22Rv1 (cell line): ENCODE measurements at regions not wholly inside any gene's neighbourhood (a gene's known extent, or its start where the extent isn't known, plus 50 kb on each side); places are given as distances from the start of the nearest gene placed in this dataset.

Source experiments
- ZFX ChIP-seq: fragments of 450-650 bp; IDR thresholded peaks from 2 replicates; pipeline ENCODE4 v1.6.1; 2017; ENCODE audit warnings: antibody characterized with exemption, borderline replicate concordance
- TF ChIP-seq, protein P1 (sequence below): fragments of 450-650 bp; IDR thresholded peaks from 2 replicates; pipeline ENCODE4 v1.5.1; 2017; ENCODE audit warnings: mild to moderate bottlenecking

DNA sequence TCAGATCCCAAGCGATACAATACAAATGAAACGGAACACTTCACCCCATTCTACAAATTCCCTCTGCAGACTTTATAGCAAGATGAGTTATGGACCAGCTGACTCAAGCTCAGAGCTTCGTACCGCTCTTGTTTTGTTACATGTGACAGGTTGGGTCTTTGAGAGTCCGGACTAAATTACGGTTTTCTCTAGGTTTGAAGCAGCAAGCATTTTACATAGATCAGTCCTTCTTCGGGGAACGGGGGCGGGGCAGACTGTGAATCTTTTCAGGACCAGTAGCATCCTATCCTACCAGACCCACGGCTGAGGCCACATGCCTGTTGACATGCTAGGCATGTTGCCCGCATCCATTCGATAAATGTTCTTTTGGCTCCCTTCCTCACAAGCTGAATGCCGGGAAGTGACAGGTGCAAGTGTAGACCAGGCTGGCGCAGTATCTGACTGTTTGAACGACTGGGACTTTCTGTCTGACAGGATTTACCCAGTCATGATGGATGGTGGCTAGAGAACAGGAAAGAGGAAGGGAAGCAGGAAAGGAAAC is 811.0 kb upstream of the GRAMD2B start:
- TF ChIP-seq, protein P1, sequence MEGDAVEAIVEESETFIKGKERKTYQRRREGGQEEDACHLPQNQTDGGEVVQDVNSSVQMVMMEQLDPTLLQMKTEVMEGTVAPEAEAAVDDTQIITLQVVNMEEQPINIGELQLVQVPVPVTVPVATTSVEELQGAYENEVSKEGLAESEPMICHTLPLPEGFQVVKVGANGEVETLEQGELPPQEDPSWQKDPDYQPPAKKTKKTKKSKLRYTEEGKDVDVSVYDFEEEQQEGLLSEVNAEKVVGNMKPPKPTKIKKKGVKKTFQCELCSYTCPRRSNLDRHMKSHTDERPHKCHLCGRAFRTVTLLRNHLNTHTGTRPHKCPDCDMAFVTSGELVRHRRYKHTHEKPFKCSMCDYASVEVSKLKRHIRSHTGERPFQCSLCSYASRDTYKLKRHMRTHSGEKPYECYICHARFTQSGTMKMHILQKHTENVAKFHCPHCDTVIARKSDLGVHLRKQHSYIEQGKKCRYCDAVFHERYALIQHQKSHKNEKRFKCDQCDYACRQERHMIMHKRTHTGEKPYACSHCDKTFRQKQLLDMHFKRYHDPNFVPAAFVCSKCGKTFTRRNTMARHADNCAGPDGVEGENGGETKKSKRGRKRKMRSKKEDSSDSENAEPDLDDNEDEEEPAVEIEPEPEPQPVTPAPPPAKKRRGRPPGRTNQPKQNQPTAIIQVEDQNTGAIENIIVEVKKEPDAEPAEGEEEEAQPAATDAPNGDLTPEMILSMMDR = no peak
- no peak for TF ChIP-seq ZFX
